ENCODE measurements at regions not wholly inside any gene's neighbourhood (a gene's known extent, or its start where the extent isn't known, plus 50 kb on each side); places are given as distances from the start of the nearest gene placed in this dataset.

- DNase-seq (ENCODE audit: low read depth, low spot score), result no peak
- TF ChIP-seq CTCF (IDR thresholded peaks at IDR 0.05; ENCODE audit: insufficient read depth, low read length, missing control alignments), result no peak
- H3K4me3 ChIP-seq (ENCODE audit: low read depth, low read length), result no peak overlapping the region
- ChIA-PET POLR2A (no interaction called here), CTCF (no interaction called here)
Measured at GRCh38 chr2:21418456-21418855, 294.7 kb downstream of the TDRD15 start.

GRCh38 chr2:21420553-21421335 lies 297.0 kb downstream of the TDRD15 start:
- ChIA-PET CTCF (no interaction called here), POLR2A (no interaction called here)
- H3K4me3 ChIP-seq (ENCODE audit: low read depth, low read length), result no peak overlapping the region
- TF ChIP-seq CTCF (IDR thresholded peaks at IDR 0.05; ENCODE audit: insufficient read depth, low read length, missing control alignments), result no peak
- no peak for DNase-seq (ENCODE audit: low read depth, low spot score)

- TF ChIP-seq CTCF (IDR thresholded peaks at IDR 0.05; ENCODE audit: insufficient read depth, low read length, missing control alignments), result no peak
- POLR2A ChIA-PET, result no interaction called here
- CTCF ChIA-PET, result no interaction called here
- no peak for DNase-seq (ENCODE audit: low read depth, low spot score)
- no peak overlapping the region for H3K4me3 ChIP-seq (ENCODE audit: low read depth, low read length)
Measured at GRCh38 chr2:21422050-21422449, 298.3 kb downstream of the TDRD15 start.

GRCh38 chr2:21422724-21423522 lies 299.2 kb downstream of the TDRD15 start:
- H3K4me3 ChIP-seq (ENCODE audit: low read depth, low read length), result no peak overlapping the region
- ChIA-PET POLR2A (no interaction called here), CTCF (no interaction called here)
- TF ChIP-seq CTCF (IDR thresholded peaks at IDR 0.05; ENCODE audit: insufficient read depth, low read length, missing control alignments), result no peak
- no peak for DNase-seq (ENCODE audit: low read depth, low spot score)

GRCh38 chr2:21423854-21424253 lies 300.1 kb downstream of the TDRD15 start:
- ChIA-PET POLR2A (no interaction called here), CTCF (no interaction called here)
- H3K4me3 ChIP-seq (ENCODE audit: low read depth, low read length), result no peak overlapping the region
- no peak for DNase-seq (ENCODE audit: low read depth, low spot score)
- no peak for TF ChIP-seq CTCF (IDR thresholded peaks at IDR 0.05; ENCODE audit: insufficient read depth, low read length, missing control alignments)

GRCh38 chr2:21424375-21424774 lies 300.6 kb downstream of the TDRD15 start:
- ChIA-PET CTCF (no interaction called here), POLR2A (no interaction called here)
- no peak for TF ChIP-seq CTCF (IDR thresholded peaks at IDR 0.05; ENCODE audit: insufficient read depth, low read length, missing control alignments)
- no peak overlapping the region for H3K4me3 ChIP-seq (ENCODE audit: low read depth, low read length)
- no peak for DNase-seq (ENCODE audit: low read depth, low spot score)

Data from AG04449 (cell line).